Activated naive CD8-positive, alpha-beta T cell treated with anti-CD3 and anti-CD28 coated beads for 36 hours (primary cell): ENCODE measurements at regions not wholly inside any gene's neighbourhood (a gene's known extent, or its start where the extent isn't known, plus 50 kb on each side); places are given as distances from the start of the nearest gene placed in this dataset.

ENCODE experiments used
- DNase-seq: peaks from one replicate; pipeline ENCODE4 v3.0.0; 2021
- H3K27ac Mint-ChIP-seq: one replicate; pipeline ENCODE4 v1.8.0; 2022; ENCODE audit warnings: mild to moderate bottlenecking, moderate library complexity, mixed read lengths
- H3K27me3 Mint-ChIP-seq: one replicate; pipeline ENCODE4 v1.8.0; 2022; ENCODE audit warnings: mild to moderate bottlenecking, mixed read lengths
- H3K36me3 Mint-ChIP-seq: one replicate; pipeline ENCODE4 v1.8.0; 2021; ENCODE audit warnings: mild to moderate bottlenecking, mixed read lengths
- H3K4me1 Mint-ChIP-seq: one replicate; pipeline ENCODE4 v1.8.0; 2021; ENCODE audit warnings: mixed read lengths
- H3K4me3 Mint-ChIP-seq: one replicate; pipeline ENCODE4 v1.8.0; 2022; ENCODE audit warnings: mild to moderate bottlenecking, moderate library complexity, mixed read lengths
- H3K9me3 Mint-ChIP-seq: one replicate; pipeline ENCODE4 v1.8.0; 2022; ENCODE audit warnings: mixed read lengths

- Mint-ChIP-seq H3K9me3 (no peaks in the 10 kb centered on the region), H3K27ac (no peak overlapping the region), H3K4me3 (no peak overlapping the region), H3K36me3 (no peaks in the 10 kb centered on the region), H3K27me3 (no peaks in the 10 kb centered on the region), H3K4me1 (no peaks in the 10 kb centered on the region)
- DNase-seq = no peak
Measured at GRCh38 chr2:60167089-60167488, 386.4 kb downstream of the BCL11A start.

- H3K27ac Mint-ChIP-seq = no peak overlapping the region
- H3K36me3 Mint-ChIP-seq = no peaks in the 10 kb centered on the region
- DNase-seq = no peak
- H3K4me1 Mint-ChIP-seq = no peaks in the 10 kb centered on the region
- no peak overlapping the region for H3K4me3 Mint-ChIP-seq
- H3K27me3 Mint-ChIP-seq = no peaks in the 10 kb centered on the region
- H3K9me3 Mint-ChIP-seq = no peaks in the 10 kb centered on the region
Measured at GRCh38 chr2:60163691-60164090, 389.8 kb downstream of the BCL11A start.

- Mint-ChIP-seq H3K4me3 (no peak overlapping the region), H3K9me3 (no peaks in the 10 kb centered on the region), H3K27me3 (no peaks in the 10 kb centered on the region), H3K36me3 (no peaks in the 10 kb centered on the region), H3K4me1 (no peaks in the 10 kb centered on the region), H3K27ac (no peak overlapping the region)
- no peak for DNase-seq
Measured at GRCh38 chr2:60159519-60159918, 393.9 kb downstream of the BCL11A start.

DNA sequence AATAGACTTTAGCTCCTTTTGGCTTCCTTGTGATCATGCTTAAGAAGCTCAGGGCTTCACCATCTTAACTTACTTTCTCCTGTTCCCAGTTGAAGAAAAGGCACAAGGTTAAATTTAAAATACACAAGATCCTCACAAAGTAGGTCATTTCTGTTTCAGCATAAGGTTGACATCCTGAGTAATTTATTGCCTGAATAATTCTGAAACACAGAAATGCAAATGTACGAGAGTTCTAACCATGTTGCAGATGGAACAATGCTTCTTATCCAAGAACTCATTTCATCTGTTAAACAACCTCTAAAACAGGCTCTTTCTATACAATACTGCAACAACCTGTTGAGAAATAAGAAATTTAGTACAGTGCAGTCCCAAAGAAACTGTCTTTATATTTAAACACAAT lies 395.2 kb downstream of the BCL11A start:
- no peaks in the 10 kb centered on the region for H3K27me3 Mint-ChIP-seq
- no peaks in the 10 kb centered on the region for H3K9me3 Mint-ChIP-seq
- no peak overlapping the region for H3K4me3 Mint-ChIP-seq
- H3K4me1 Mint-ChIP-seq = no peaks in the 10 kb centered on the region
- DNase-seq = no peak
- H3K27ac Mint-ChIP-seq = no peak overlapping the region
- no peaks in the 10 kb centered on the region for H3K36me3 Mint-ChIP-seq

DNA sequence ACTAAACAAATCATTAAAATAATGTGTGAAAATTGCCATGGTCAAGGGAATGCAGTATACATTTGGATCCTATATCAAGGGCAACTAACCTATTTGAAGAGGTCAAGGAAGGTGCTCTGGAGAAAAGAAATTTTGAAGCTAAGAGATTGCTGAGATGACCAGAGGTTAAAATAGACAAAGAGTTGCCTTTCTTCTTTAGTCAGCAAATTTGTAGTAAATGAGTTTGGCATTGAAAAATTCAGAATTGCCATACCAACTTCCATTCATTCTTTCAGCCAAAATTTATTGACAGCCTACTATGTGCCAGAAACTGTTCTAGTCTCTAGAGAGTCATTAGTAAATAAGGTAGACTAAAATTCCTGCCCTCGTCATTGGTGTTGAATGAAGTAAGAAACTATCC lies 396.2 kb downstream of the BCL11A start:
- Mint-ChIP-seq H3K27ac (no peak overlapping the region), H3K9me3 (no peaks in the 10 kb centered on the region), H3K4me3 (no peak overlapping the region), H3K27me3 (no peaks in the 10 kb centered on the region), H3K4me1 (no peaks in the 10 kb centered on the region), H3K36me3 (no peaks in the 10 kb centered on the region)
- DNase-seq = no peak

DNA sequence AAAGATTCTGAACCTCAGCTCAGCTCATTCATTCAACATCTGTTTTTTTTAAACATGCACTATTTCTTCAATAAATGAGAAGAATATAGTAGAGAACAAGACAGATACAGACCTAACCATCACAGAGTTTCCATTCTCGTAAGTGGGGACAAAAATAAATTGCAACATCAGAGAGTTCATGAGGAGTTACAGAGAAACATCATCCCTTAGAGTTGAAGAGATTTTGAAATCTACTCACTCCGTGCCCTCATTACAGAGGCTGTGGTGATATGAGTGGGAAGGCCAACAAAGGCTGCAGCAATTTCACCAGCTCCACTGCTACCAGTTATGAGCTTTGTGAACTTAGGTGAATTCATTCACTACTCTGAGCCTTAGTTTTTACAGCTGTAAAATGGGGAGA lies 399.3 kb downstream of the BCL11A start:
- H3K36me3 Mint-ChIP-seq = no peaks in the 10 kb centered on the region
- H3K27me3 Mint-ChIP-seq = no peaks in the 10 kb centered on the region
- H3K27ac Mint-ChIP-seq = no peak overlapping the region
- peaks cover 1% of the 10 kb centered on the region for H3K4me1 Mint-ChIP-seq
- no peak for DNase-seq
- no peaks in the 10 kb centered on the region for H3K9me3 Mint-ChIP-seq
- no peak overlapping the region for H3K4me3 Mint-ChIP-seq

DNA sequence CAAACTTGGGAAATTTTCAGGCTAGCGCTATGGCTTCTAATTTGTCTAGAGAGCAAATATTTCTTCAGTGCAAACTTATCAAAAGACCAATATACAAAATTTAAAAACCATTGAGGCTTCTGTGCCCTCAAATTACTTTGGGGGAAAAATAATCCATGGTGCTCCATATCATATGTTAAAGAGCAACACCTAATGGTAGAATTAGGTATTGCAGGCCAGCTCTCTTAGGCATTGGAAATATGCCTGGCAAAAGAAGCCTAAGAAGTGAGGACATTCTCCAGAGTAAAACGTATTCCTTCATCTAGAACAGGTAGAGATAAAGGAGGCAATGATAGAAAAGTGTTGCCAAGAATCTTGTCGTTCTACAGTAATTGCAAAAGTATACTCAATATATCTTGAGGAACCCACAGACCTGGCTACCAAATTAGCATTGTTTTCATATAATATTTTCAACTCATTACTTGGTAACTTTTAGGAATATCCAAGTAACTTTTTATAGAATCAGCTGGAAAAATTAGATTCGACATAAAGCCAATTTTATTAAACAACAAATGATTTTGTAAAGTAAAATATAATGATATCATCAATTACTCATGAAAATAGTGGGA lies 401.1 kb downstream of the BCL11A start:
- DNase-seq = no peak
- no peaks in the 10 kb centered on the region for H3K36me3 Mint-ChIP-seq
- H3K27me3 Mint-ChIP-seq = no peaks in the 10 kb centered on the region
- H3K4me1 Mint-ChIP-seq = peaks cover 7% of the 10 kb centered on the region
- no peaks in the 10 kb centered on the region for H3K9me3 Mint-ChIP-seq
- H3K27ac Mint-ChIP-seq = no peak overlapping the region
- H3K4me3 Mint-ChIP-seq = no peak overlapping the region

- no peak overlapping the region for H3K4me3 Mint-ChIP-seq
- H3K9me3 Mint-ChIP-seq = no peaks in the 10 kb centered on the region
- peaks cover 7% of the 10 kb centered on the region for H3K4me1 Mint-ChIP-seq
- no peaks in the 10 kb centered on the region for H3K27me3 Mint-ChIP-seq
- H3K36me3 Mint-ChIP-seq = no peaks in the 10 kb centered on the region
- no peak for DNase-seq
- no peak overlapping the region for H3K27ac Mint-ChIP-seq
Measured at GRCh38 chr2:60149176-60149575, 404.3 kb downstream of the BCL11A start.

DNA sequence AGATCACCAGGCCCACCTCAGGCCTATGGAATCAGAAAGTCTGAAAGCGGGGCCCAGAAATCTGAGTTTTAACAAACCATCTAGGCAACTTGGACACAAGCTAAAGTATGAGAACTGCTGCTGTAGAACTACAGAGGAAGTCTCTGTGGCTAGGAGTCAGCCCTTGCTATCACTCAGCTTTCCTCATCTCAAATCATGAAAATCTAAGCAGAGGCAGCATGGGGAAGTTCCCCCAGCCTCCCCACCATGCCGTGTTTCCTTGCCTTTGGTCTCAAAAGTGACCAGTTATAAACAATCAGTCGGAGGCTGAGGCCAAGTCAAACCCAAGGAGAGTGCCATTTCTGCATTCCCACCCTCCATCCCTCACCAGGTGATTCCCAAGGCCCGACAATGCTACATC lies 404.7 kb downstream of the BCL11A start:
- no peaks in the 10 kb centered on the region for H3K36me3 Mint-ChIP-seq
- H3K27ac Mint-ChIP-seq = no peak overlapping the region
- no peak for DNase-seq
- peaks cover 7% of the 10 kb centered on the region for H3K4me1 Mint-ChIP-seq
- no peaks in the 10 kb centered on the region for H3K27me3 Mint-ChIP-seq
- no peak overlapping the region for H3K4me3 Mint-ChIP-seq
- H3K9me3 Mint-ChIP-seq = no peaks in the 10 kb centered on the region

- Mint-ChIP-seq H3K36me3 (no peaks in the 10 kb centered on the region), H3K9me3 (peaks cover 9% of the 10 kb centered on the region), H3K27ac (no peak overlapping the region), H3K27me3 (peaks cover 6% of the 10 kb centered on the region), H3K4me1 (no peaks in the 10 kb centered on the region), H3K4me3 (no peak overlapping the region)
- DNase-seq = no peak
Measured at GRCh38 chr2:60140185-60140584, 413.3 kb downstream of the BCL11A start.

GRCh38 chr2:60136913-60137312 lies 416.5 kb downstream of the BCL11A start:
- DNase-seq = no peak
- no peak overlapping the region for H3K27ac Mint-ChIP-seq

GRCh38 chr2:60127191-60127590 lies 426.3 kb downstream of the BCL11A start:
- Mint-ChIP-seq H3K27ac (no peak overlapping the region), H3K4me3 (no peak overlapping the region)

More at GRCh38 chr2:60136913-60137312, 416.5 kb downstream of the BCL11A start:
- Mint-ChIP-seq H3K4me1 (no peaks in the 10 kb centered on the region), H3K36me3 (no peaks in the 10 kb centered on the region), H3K4me3 (no peak overlapping the region), H3K27me3 (peaks cover 8% of the 10 kb centered on the region), H3K9me3 (peaks cover 9% of the 10 kb centered on the region)

GRCh38 chr2:60125611-60126426 lies 427.6 kb downstream of the BCL11A start:
- H3K27ac Mint-ChIP-seq = no peak overlapping the region
- no peak overlapping the region for H3K4me3 Mint-ChIP-seq
- H3K27me3 Mint-ChIP-seq = no peaks in the 10 kb centered on the region
- no peaks in the 10 kb centered on the region for H3K4me1 Mint-ChIP-seq
- no peak for DNase-seq
- no peaks in the 10 kb centered on the region for H3K36me3 Mint-ChIP-seq
- H3K9me3 Mint-ChIP-seq = no peaks in the 10 kb centered on the region

More at GRCh38 chr2:60127191-60127590, 426.3 kb downstream of the BCL11A start:
- Mint-ChIP-seq H3K27me3 (no peaks in the 10 kb centered on the region), H3K4me1 (no peaks in the 10 kb centered on the region), H3K36me3 (no peaks in the 10 kb centered on the region), H3K9me3 (peaks cover 3% of the 10 kb centered on the region)
- DNase-seq = no peak

DNA sequence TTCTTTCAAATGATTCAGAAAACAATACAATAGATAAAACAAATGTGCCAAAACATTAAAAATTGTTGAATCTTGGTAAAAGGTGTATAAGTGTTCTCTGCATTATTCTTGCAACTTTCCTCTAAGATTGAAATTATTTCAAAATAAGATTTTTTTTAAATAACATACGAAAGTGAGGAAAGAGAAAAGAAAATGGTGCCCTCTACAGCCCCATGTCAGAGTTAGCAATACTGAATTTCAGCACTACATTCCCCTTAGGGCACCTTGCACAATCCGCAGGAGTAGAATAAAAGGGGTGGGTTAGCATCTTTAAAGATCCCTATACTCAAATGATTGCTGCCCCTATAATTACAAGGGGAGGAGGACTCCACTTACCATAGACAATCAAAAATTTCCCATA lies 433.7 kb downstream of the BCL11A start:
- peaks cover 4% of the 10 kb centered on the region for H3K27me3 Mint-ChIP-seq

GRCh38 chr2:60118917-60119316 lies 434.5 kb downstream of the BCL11A start:
- H3K36me3 Mint-ChIP-seq = no peaks in the 10 kb centered on the region
- DNase-seq = no peak
- H3K4me1 Mint-ChIP-seq = no peaks in the 10 kb centered on the region

More for the DNA sequence above, 433.7 kb downstream of the BCL11A start:
- Mint-ChIP-seq H3K4me1 (no peaks in the 10 kb centered on the region), H3K9me3 (no peaks in the 10 kb centered on the region), H3K4me3 (no peak overlapping the region), H3K36me3 (no peaks in the 10 kb centered on the region), H3K27ac (no peak overlapping the region)
- DNase-seq = no peak

DNA sequence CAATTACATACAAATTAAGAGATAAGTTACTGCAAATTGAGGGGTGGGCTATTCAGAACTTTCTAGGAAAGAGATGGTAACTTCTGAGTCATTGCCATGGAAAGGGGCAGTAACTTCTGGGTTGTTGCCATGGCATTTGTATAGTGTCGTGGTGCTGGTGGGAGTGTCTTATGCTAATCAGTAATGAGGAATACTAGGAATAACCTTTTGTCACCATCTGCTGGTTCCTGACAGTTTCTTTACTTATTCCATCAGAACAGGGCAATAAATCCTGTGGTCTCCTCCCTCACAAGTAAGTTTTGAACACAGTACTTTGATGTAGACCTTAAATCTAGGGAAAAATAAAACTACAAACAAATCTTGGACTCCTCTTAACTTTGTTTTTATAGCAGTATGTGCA lies 435.4 kb downstream of the BCL11A start:
- Mint-ChIP-seq H3K4me1 (no peaks in the 10 kb centered on the region), H3K27ac (no peak overlapping the region), H3K4me3 (no peak overlapping the region), H3K9me3 (no peaks in the 10 kb centered on the region), H3K36me3 (no peaks in the 10 kb centered on the region), H3K27me3 (peaks cover 4% of the 10 kb centered on the region)
- no peak for DNase-seq

More at GRCh38 chr2:60118917-60119316, 434.5 kb downstream of the BCL11A start:
- Mint-ChIP-seq H3K9me3 (no peaks in the 10 kb centered on the region), H3K27me3 (peaks cover 4% of the 10 kb centered on the region), H3K4me3 (no peak overlapping the region), H3K27ac (no peak overlapping the region)
